ENCODE measurements at regions not wholly inside any gene's neighbourhood (a gene's known extent, or its start where the extent isn't known, plus 50 kb on each side); places are given as distances from the start of the nearest gene placed in this dataset.

DNA sequence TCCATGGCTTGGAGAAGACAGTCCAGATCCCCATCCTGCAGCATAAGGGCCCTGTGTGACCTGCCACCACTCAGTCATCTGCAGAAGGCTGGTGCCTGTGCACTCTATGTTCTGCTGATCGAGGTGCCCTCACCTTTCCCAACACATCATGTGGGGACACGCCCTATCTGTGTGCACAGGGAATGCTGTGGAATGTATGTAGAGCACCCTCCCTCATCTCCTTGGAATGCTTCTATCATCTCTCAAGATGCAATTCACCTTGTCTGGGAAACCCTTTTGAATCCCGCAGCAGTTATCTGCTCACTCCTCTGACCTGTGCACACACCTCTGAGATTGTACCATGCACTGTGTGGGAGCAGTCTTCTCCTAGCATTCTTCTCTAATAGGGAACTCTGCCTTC, 207.2 kb upstream of the SSTR4 start:
- TF ChIP-seq, protein P1, sequence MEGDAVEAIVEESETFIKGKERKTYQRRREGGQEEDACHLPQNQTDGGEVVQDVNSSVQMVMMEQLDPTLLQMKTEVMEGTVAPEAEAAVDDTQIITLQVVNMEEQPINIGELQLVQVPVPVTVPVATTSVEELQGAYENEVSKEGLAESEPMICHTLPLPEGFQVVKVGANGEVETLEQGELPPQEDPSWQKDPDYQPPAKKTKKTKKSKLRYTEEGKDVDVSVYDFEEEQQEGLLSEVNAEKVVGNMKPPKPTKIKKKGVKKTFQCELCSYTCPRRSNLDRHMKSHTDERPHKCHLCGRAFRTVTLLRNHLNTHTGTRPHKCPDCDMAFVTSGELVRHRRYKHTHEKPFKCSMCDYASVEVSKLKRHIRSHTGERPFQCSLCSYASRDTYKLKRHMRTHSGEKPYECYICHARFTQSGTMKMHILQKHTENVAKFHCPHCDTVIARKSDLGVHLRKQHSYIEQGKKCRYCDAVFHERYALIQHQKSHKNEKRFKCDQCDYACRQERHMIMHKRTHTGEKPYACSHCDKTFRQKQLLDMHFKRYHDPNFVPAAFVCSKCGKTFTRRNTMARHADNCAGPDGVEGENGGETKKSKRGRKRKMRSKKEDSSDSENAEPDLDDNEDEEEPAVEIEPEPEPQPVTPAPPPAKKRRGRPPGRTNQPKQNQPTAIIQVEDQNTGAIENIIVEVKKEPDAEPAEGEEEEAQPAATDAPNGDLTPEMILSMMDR (IDR thresholded peaks at IDR 0.05): no peak
- no peak for TF ChIP-seq ZFX (IDR thresholded peaks at IDR 0.05; ENCODE audit: borderline replicate concordance)
